ENCODE measurements at regions not wholly inside any gene's neighbourhood (a gene's known extent, or its start where the extent isn't known, plus 50 kb on each side); places are given as distances from the start of the nearest gene placed in this dataset.

GRCh38 chr6:102679865-102680264 is 1286.4 kb downstream of the GRIK2 start:
- Mint-ChIP-seq H3K27me3 (no peaks in the 10 kb centered on the region), H3K4me1 (no peaks in the 10 kb centered on the region), H3K9me3 (ENCODE audit: low read depth) (peaks cover 2% of the 10 kb centered on the region), H3K4me3 (no peak overlapping the region), H3K36me3 (no peaks in the 10 kb centered on the region), H3K27ac (no peak overlapping the region)
- CTCF ChIA-PET: no interaction called here
- ATAC-seq: no peak
- DNase-seq: no peak

GRCh38 chr6:102677225-102677624 is 1283.7 kb downstream of the GRIK2 start:
- H3K27ac Mint-ChIP-seq: no peak overlapping the region
- H3K27me3 Mint-ChIP-seq: no peaks in the 10 kb centered on the region
- H3K9me3 Mint-ChIP-seq (ENCODE audit: low read depth): peaks cover 2% of the 10 kb centered on the region
- no peak overlapping the region for H3K4me3 Mint-ChIP-seq
- H3K4me1 Mint-ChIP-seq: no peaks in the 10 kb centered on the region
- CTCF ChIA-PET: no interaction called here
- DNase-seq: no peak
- no peak for ATAC-seq
- H3K36me3 Mint-ChIP-seq: no peaks in the 10 kb centered on the region

- Mint-ChIP-seq H3K27ac (no peak overlapping the region), H3K27me3 (no peaks in the 10 kb centered on the region), H3K4me1 (no peaks in the 10 kb centered on the region), H3K36me3 (no peaks in the 10 kb centered on the region), H3K4me3 (no peak overlapping the region), H3K9me3 (ENCODE audit: low read depth) (no peaks in the 10 kb centered on the region)
- CTCF ChIA-PET: no interaction called here
- ATAC-seq (no peak), DNase-seq (no peak)
These were observed 1277.2 kb downstream of the GRIK2 start for GRCh38 chr6:102670735-102671134.

DNA sequence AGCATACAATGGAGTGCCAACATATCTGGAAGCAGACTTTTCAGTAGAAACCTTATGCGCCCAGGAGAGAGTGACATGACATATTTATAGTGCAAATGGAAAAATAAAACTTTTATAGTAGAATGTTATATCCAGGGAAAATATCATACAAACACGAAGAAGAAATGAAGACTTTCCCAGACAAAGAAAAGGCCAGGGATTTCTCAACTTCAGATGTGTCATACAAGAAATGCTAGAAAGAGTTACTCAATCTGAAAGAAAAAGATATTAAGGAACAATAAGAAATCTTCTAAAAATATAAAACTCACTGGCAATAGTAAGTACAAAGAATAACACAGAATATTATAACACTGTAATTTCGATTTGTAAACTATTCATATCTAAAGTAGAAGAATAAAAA is 1269.3 kb downstream of the GRIK2 start:
- Mint-ChIP-seq H3K36me3 (no peaks in the 10 kb centered on the region), H3K9me3 (ENCODE audit: low read depth) (peaks cover 2% of the 10 kb centered on the region), H3K4me1 (no peaks in the 10 kb centered on the region), H3K27ac (no peak overlapping the region), H3K27me3 (no peaks in the 10 kb centered on the region), H3K4me3 (no peak overlapping the region)
- DNase-seq (no peak), ATAC-seq (no peak)
- CTCF ChIA-PET: no interaction called here

GRCh38 chr6:102660303-102660702 is 1266.8 kb downstream of the GRIK2 start:
- H3K4me3 Mint-ChIP-seq: no peak overlapping the region
- CTCF ChIA-PET: no interaction called here

DNA sequence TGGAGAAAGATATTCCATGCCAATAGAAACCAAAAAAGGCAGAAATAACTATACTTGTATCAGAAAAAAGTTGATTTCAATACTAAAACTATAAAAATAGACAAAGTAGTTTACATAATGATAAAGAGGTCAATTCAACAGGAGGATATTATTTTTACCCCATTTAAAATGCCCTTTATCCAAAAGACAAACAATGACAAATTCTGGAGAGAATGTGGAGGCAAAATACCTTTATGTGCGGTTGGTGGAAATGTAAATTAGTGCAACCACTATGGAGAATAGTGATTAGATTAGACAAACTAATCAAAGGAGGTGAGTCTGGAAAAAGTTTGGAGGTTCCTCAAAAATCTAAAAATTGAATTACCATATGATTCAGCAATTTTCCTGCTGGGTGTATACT is 1262.3 kb downstream of the GRIK2 start:
- no peaks in the 10 kb centered on the region for H3K4me1 Mint-ChIP-seq
- no peak overlapping the region for H3K4me3 Mint-ChIP-seq
- no peaks in the 10 kb centered on the region for H3K9me3 Mint-ChIP-seq (ENCODE audit: low read depth)

More at GRCh38 chr6:102660303-102660702, 1266.8 kb downstream of the GRIK2 start:
- Mint-ChIP-seq H3K4me1 (no peaks in the 10 kb centered on the region), H3K27ac (no peak overlapping the region), H3K9me3 (ENCODE audit: low read depth) (peaks cover 2% of the 10 kb centered on the region), H3K36me3 (no peaks in the 10 kb centered on the region), H3K27me3 (no peaks in the 10 kb centered on the region)
- ATAC-seq: no peak
- no peak for DNase-seq

DNA sequence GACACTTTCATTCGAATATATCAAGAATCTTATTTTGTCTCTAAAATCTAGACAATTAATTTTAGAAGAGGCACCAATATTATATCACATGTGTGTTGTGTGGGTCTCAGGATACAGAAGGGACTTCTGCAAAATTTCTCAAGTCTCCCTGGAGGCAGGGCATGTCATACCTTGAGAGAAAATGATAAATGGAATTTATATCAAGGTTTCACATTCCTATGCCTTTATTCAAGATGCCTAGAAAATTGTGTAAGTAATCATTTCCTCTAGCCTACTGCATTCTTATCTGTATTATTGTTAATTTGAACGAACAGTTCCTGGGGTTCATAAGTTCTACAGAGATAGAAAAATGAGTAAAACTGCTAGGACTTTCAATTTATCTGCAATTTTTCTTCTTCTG is 1247.9 kb downstream of the GRIK2 start:
- CTCF ChIA-PET: no interaction called here
- no peaks in the 10 kb centered on the region for H3K4me1 Mint-ChIP-seq
- no peak overlapping the region for H3K27ac Mint-ChIP-seq
- H3K4me3 Mint-ChIP-seq: no peak overlapping the region
- DNase-seq (no peak), ATAC-seq (no peak)
- H3K27me3 Mint-ChIP-seq: no peaks in the 10 kb centered on the region
- H3K36me3 Mint-ChIP-seq: no peaks in the 10 kb centered on the region
- H3K9me3 Mint-ChIP-seq (ENCODE audit: low read depth): peaks cover 5% of the 10 kb centered on the region

More for the DNA sequence above, 1262.3 kb downstream of the GRIK2 start:
- no peak overlapping the region for H3K27ac Mint-ChIP-seq
- ATAC-seq (no peak), DNase-seq (no peak)
- CTCF ChIA-PET: no interaction called here
- no peaks in the 10 kb centered on the region for H3K27me3 Mint-ChIP-seq
- H3K36me3 Mint-ChIP-seq: no peaks in the 10 kb centered on the region

DNA sequence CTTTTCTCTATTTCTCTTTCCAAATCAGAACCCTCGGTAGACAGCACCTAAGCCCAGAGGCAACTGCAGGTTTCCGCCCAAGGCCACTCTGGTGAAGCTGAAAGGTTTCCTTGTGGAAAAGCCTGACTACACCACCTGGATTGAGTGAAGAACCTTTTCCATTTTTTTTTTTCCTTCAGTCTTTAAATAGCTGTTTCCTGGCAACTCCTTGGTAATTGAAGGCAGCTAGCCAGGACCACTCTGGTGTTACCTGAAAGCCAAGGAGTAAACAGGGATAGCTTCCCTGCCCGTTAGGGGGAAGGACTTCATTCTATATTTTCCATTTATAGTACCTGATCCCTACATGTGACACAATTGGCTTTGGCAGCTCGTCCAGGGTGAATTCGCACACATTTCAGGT is 1238.4 kb downstream of the GRIK2 start:
- CTCF ChIA-PET: no interaction called here
- Mint-ChIP-seq H3K36me3 (no peaks in the 10 kb centered on the region), H3K27me3 (no peaks in the 10 kb centered on the region), H3K4me3 (no peak overlapping the region), H3K27ac (no peak overlapping the region), H3K9me3 (ENCODE audit: low read depth) (peaks cover 6% of the 10 kb centered on the region), H3K4me1 (no peaks in the 10 kb centered on the region)
- ATAC-seq (no peak), DNase-seq (no peak)

GRCh38 chr6:102623201-102623600 is 1229.7 kb downstream of the GRIK2 start:
- Mint-ChIP-seq H3K4me3 (no peak overlapping the region), H3K27ac (no peak overlapping the region), H3K27me3 (no peaks in the 10 kb centered on the region), H3K4me1 (no peaks in the 10 kb centered on the region), H3K36me3 (no peaks in the 10 kb centered on the region), H3K9me3 (ENCODE audit: low read depth) (peaks cover 2% of the 10 kb centered on the region)
- CTCF ChIA-PET: no interaction called here
- no peak for ATAC-seq
- no peak for DNase-seq

- H3K27ac Mint-ChIP-seq: no peak overlapping the region
- CTCF ChIA-PET: no interaction called here
- no peaks in the 10 kb centered on the region for H3K27me3 Mint-ChIP-seq
- DNase-seq: no peak
- no peaks in the 10 kb centered on the region for H3K36me3 Mint-ChIP-seq
- ATAC-seq: no peak
- H3K4me1 Mint-ChIP-seq: no peaks in the 10 kb centered on the region
- H3K9me3 Mint-ChIP-seq (ENCODE audit: low read depth): peaks cover 3% of the 10 kb centered on the region
- H3K4me3 Mint-ChIP-seq: no peak overlapping the region
These were observed 1226.1 kb downstream of the GRIK2 start for GRCh38 chr6:102619585-102619984.

- H3K4me3 Mint-ChIP-seq: no peak overlapping the region
- H3K9me3 Mint-ChIP-seq (ENCODE audit: low read depth): no peaks in the 10 kb centered on the region
- ATAC-seq (no peak), DNase-seq (no peak)
- CTCF ChIA-PET: no interaction called here
- H3K4me1 Mint-ChIP-seq: no peaks in the 10 kb centered on the region
- no peaks in the 10 kb centered on the region for H3K36me3 Mint-ChIP-seq
- H3K27ac Mint-ChIP-seq: no peak overlapping the region
- no peaks in the 10 kb centered on the region for H3K27me3 Mint-ChIP-seq
These were observed 1189.1 kb downstream of the GRIK2 start for GRCh38 chr6:102582569-102582968.

DNA sequence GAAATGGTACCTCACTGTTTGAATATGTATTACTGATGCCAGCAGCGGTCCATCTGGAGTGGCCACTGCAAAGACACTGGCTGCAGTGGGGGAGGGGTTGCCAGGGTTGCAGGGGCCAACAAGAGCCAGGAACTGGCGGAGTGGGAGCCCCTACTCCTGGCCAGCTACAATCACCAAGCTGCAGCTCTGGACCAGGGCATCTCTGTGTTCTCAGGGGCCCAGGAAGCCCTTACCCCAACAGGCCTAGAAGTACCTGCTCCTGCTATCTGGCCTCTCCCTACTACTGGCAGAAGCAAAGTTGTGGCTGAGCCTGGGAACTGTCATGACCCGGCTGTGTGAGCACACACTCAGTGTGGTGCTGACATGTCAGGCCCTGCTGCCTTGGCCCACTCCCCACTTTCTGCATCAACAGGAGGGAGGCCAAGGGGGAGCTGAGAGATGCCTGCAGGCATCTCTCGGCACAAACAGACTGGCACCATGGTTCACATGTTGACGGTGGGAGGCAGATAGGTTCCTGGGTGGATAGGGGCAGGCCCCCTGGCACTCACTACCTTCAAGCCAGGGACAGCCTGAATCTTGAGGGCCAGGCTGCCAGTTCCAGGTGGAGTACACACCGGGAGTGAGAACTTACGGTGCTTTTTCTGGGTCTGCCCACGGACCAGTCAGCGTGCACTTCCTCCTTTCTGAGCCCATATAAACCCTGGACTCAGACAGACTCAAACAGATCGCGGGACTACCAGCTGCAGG is 1188.0 kb downstream of the GRIK2 start:
- Mint-ChIP-seq H3K4me1 (no peaks in the 10 kb centered on the region), H3K27ac (no peak overlapping the region), H3K27me3 (no peaks in the 10 kb centered on the region), H3K36me3 (no peaks in the 10 kb centered on the region), H3K4me3 (no peak overlapping the region), H3K9me3 (ENCODE audit: low read depth) (no peaks in the 10 kb centered on the region)
- DNase-seq (no peak), ATAC-seq (no peak)
- CTCF ChIA-PET: no interaction called here

- Mint-ChIP-seq H3K27me3 (no peaks in the 10 kb centered on the region), H3K36me3 (no peaks in the 10 kb centered on the region), H3K27ac (no peak overlapping the region), H3K4me1 (no peaks in the 10 kb centered on the region), H3K4me3 (no peak overlapping the region), H3K9me3 (ENCODE audit: low read depth) (no peaks in the 10 kb centered on the region)
- DNase-seq: no peak
- CTCF ChIA-PET: no interaction called here
- ATAC-seq: no peak
These were observed 1177.9 kb downstream of the GRIK2 start for GRCh38 chr6:102571236-102571908.

- Mint-ChIP-seq H3K9me3 (ENCODE audit: low read depth) (no peaks in the 10 kb centered on the region), H3K4me3 (no peak overlapping the region), H3K27ac (no peak overlapping the region), H3K36me3 (no peaks in the 10 kb centered on the region), H3K27me3 (no peaks in the 10 kb centered on the region), H3K4me1 (no peaks in the 10 kb centered on the region)
- ATAC-seq: no peak
- DNase-seq: no peak
- CTCF ChIA-PET: no interaction called here
These were observed 1169.2 kb downstream of the GRIK2 start for GRCh38 chr6:102562713-102563112.
